ENCODE measurements at regions not wholly inside any gene's neighbourhood (a gene's known extent, or its start where the extent isn't known, plus 50 kb on each side); places are given as distances from the start of the nearest gene placed in this dataset.

- TF ChIP-seq CTCF (IDR thresholded peaks at IDR 0.05) = no peak
- no peak for TF ChIP-seq POLR2A (IDR thresholded peaks at IDR 0.05)
Observed at GRCh38 chr2:34828481-34828880, 1229.4 kb upstream of the FAM98A start.
